ENCODE measurements at regions not wholly inside any gene's neighbourhood (a gene's known extent, or its start where the extent isn't known, plus 50 kb on each side); places are given as distances from the start of the nearest gene placed in this dataset.

DNA sequence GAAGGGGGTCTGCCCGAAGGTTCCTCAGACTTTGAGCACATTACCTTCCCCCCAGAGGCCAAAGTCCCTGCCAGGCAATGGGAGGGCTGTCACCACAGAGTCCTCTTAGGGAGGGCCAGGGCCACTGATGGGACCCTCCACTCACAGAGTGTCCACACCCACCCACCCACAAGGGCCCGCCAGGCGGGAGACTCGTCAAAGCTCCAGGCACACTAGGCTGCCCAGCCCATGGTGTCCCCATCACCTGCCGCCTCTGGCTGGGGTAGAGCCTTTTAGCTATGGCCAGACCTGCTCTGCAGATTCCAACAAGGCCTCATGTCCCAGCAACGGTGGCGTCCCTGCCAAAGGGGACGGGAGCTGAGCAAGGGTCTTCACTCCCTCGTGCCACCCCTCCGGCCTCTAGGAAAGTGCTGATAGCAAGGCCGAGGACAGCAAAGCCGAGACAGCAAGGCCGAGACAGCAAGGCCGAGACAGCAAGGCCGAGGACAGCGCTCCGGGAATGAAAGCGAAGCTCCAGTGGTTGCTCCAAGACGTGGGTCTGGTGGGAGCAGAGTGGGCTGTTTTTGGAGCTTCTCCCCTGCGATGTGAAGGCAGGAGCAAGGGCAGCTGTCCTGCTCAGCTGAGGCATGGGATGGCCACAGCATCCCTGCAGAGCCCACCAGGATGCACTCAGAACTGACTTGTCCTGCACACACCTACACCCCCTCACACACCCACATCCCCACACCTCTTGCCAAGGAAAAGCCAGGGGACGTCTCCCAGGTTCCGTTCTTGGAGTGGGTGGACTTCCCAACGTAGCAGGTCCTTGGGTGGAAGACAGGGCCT, 123.4 kb downstream of the CRYAA start:
- TF ChIP-seq, protein P1, sequence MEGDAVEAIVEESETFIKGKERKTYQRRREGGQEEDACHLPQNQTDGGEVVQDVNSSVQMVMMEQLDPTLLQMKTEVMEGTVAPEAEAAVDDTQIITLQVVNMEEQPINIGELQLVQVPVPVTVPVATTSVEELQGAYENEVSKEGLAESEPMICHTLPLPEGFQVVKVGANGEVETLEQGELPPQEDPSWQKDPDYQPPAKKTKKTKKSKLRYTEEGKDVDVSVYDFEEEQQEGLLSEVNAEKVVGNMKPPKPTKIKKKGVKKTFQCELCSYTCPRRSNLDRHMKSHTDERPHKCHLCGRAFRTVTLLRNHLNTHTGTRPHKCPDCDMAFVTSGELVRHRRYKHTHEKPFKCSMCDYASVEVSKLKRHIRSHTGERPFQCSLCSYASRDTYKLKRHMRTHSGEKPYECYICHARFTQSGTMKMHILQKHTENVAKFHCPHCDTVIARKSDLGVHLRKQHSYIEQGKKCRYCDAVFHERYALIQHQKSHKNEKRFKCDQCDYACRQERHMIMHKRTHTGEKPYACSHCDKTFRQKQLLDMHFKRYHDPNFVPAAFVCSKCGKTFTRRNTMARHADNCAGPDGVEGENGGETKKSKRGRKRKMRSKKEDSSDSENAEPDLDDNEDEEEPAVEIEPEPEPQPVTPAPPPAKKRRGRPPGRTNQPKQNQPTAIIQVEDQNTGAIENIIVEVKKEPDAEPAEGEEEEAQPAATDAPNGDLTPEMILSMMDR (IDR thresholded peaks at IDR 0.05): no peak
- TF ChIP-seq ETV6 (CRISPR knock-in tag; IDR thresholded peaks at IDR 0.05) (no peak), ZNF232 (CRISPR knock-in tag; IDR thresholded peaks at IDR 0.05) (no peak), KAT7 (CRISPR knock-in tag; IDR thresholded peaks at IDR 0.05; ENCODE audit: borderline replicate concordance) (no peak), CBFB (CRISPR knock-in tag; IDR thresholded peaks at IDR 0.05; ENCODE audit: low read depth) (no peak), MYBL2 (CRISPR knock-in tag; IDR thresholded peaks at IDR 0.05) (no peak)
- TF ChIP-seq, protein P2, sequence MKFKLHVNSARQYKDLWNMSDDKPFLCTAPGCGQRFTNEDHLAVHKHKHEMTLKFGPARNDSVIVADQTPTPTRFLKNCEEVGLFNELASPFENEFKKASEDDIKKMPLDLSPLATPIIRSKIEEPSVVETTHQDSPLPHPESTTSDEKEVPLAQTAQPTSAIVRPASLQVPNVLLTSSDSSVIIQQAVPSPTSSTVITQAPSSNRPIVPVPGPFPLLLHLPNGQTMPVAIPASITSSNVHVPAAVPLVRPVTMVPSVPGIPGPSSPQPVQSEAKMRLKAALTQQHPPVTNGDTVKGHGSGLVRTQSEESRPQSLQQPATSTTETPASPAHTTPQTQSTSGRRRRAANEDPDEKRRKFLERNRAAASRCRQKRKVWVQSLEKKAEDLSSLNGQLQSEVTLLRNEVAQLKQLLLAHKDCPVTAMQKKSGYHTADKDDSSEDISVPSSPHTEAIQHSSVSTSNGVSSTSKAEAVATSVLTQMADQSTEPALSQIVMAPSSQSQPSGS (CRISPR knock-in tag; IDR thresholded peaks at IDR 0.05; ENCODE audit: borderline replicate concordance, low read depth): no peak

All from WTC11 (cell line).